ENCODE measurements at regions not wholly inside any gene's neighbourhood (a gene's known extent, or its start where the extent isn't known, plus 50 kb on each side); places are given as distances from the start of the nearest gene placed in this dataset.

GRCh38 chr21:37970548-37970947, 54.3 kb upstream of the KCNJ6 start:
- TF ChIP-seq CTCF (optimal IDR thresholded peaks at IDR 0.05 in 1 of 3, IDR thresholded peaks at IDR 0.05 in 1 of 3, conservative IDR thresholded peaks at IDR 0.05 in 1 of 3; ENCODE audit: extremely low read depth in 1 of 3, insufficient read depth in 2 of 3, low read length in 3 of 3) (no peak), EZH2 (IDR thresholded peaks at IDR 0.05; ENCODE audit: low read length) (no peak)

All from keratinocyte (primary cell).